OCI-LY1 (cell line): ENCODE measurements at regions not wholly inside any gene's neighbourhood (a gene's known extent, or its start where the extent isn't known, plus 50 kb on each side); places are given as distances from the start of the nearest gene placed in this dataset.

ENCODE experiments used
- CTCF ChIP-seq: fragments of 200-600 bp; sonication (generic), shearing (Covaris generic); IDR thresholded peaks from 2 replicates; pipeline ENCODE4 v1.5.1; 2017; ENCODE audit warnings: mild to moderate bottlenecking, antibody characterized with exemption, low read length, moderate library complexity, mixed read lengths
- EZH2 ChIP-seq: fragments of 200-600 bp; sonication (generic), shearing (Covaris generic); IDR thresholded peaks from 2 replicates; pipeline ENCODE4 v1.8.0; 2017; ENCODE audit warnings: borderline replicate concordance, mixed run types, mild to moderate bottlenecking, antibody characterized with exemption, low read length, moderate library complexity, mixed read lengths

GRCh38 chr10:91006752-91007346 is 86.0 kb upstream of the ANKRD1 start:
- TF ChIP-seq CTCF (no peak), EZH2 (no peak)
